AG04449 (cell line): ENCODE measurements at regions not wholly inside any gene's neighbourhood (a gene's known extent, or its start where the extent isn't known, plus 50 kb on each side); places are given as distances from the start of the nearest gene placed in this dataset.

Experiments
- CTCF ChIA-PET: fragments of 350-600 bp; formaldehyde crosslinking; extraction: SDS; loops from one replicate; lab custom pipeline; 2021; ENCODE audit warnings: antibody characterized with exemption; lab: Yijun Ruan, JAX
- POLR2A ChIA-PET: fragments of 400-600, 350-600 bp; formaldehyde crosslinking; extraction: SDS; loops from one replicate; lab custom pipeline; 2020; ENCODE audit warnings: antibody characterized with exemption, inconsistent platforms; lab: Yijun Ruan, JAX
- DNase-seq: peaks from one replicate; pipeline ENCODE4 v3.0.0-alpha.2; 2010; ENCODE audit warnings: low read depth, low spot score
- H3K4me3 ChIP-seq: 2 replicates; pipeline ENCODE4 v1.5.1; 2011; ENCODE audit warnings: low read depth, mild to moderate bottlenecking, control low read depth, low read length
- TF ChIP-seq, protein P1 (sequence below): IDR thresholded peaks from one replicate; pipeline ENCODE4 v1.5.1; 2011; ENCODE audit warnings: mild to moderate bottlenecking, moderate library complexity, low read length, control low read depth, inconsistent platforms; ENCODE audit not compliant: insufficient read depth; ENCODE audit errors: missing control alignments

DNA sequence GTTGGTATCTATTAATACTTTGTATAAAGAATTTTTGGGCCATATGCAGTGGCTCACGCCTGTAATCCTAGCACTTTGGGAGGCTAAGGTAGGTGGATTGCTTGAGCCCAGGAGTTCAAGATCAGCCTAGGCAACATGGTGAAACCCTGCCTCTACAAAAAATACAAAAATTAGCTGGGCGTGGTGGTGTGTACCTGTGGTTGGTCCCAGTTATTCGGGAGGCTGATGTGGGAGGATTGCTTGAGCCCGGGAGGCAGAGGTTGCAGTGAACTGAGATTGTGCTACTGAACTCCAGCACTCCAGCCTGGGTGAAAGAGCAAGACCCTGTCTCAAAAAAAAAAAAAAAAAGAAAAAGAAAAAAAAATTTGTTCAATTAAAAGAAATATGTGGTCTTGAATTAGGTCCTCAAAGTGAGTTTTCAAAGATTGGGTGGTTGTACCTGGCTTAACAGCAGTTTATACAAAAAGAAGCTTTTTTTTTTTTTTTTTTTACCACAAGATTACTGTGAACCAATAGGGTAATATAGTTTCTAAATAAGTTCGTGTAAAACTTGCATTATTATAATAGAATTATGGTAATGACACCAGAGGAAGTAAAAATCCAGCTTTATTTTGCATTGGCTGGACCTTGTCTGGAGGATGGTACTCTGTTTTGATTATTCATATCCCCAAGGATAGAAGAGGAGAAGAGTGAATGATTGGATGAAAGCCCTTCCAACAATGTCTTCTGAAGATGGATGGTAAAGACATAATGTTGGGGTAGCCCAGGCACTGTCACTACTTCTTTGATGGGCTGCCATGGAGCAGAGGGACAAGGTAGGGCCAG, 210.3 kb downstream of the MYCN start:
- CTCF ChIA-PET, result no interaction called here
- DNase-seq, result no peak
- POLR2A ChIA-PET, result interaction anchor here (0.6 kb wide), 1 partner anchor 508 kb away, joined by 4 read pairs; no protein-coding TSS in a partner anchor
- TF ChIP-seq, protein P1, sequence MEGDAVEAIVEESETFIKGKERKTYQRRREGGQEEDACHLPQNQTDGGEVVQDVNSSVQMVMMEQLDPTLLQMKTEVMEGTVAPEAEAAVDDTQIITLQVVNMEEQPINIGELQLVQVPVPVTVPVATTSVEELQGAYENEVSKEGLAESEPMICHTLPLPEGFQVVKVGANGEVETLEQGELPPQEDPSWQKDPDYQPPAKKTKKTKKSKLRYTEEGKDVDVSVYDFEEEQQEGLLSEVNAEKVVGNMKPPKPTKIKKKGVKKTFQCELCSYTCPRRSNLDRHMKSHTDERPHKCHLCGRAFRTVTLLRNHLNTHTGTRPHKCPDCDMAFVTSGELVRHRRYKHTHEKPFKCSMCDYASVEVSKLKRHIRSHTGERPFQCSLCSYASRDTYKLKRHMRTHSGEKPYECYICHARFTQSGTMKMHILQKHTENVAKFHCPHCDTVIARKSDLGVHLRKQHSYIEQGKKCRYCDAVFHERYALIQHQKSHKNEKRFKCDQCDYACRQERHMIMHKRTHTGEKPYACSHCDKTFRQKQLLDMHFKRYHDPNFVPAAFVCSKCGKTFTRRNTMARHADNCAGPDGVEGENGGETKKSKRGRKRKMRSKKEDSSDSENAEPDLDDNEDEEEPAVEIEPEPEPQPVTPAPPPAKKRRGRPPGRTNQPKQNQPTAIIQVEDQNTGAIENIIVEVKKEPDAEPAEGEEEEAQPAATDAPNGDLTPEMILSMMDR, result no peak
- no peak overlapping the region for H3K4me3 ChIP-seq

DNA sequence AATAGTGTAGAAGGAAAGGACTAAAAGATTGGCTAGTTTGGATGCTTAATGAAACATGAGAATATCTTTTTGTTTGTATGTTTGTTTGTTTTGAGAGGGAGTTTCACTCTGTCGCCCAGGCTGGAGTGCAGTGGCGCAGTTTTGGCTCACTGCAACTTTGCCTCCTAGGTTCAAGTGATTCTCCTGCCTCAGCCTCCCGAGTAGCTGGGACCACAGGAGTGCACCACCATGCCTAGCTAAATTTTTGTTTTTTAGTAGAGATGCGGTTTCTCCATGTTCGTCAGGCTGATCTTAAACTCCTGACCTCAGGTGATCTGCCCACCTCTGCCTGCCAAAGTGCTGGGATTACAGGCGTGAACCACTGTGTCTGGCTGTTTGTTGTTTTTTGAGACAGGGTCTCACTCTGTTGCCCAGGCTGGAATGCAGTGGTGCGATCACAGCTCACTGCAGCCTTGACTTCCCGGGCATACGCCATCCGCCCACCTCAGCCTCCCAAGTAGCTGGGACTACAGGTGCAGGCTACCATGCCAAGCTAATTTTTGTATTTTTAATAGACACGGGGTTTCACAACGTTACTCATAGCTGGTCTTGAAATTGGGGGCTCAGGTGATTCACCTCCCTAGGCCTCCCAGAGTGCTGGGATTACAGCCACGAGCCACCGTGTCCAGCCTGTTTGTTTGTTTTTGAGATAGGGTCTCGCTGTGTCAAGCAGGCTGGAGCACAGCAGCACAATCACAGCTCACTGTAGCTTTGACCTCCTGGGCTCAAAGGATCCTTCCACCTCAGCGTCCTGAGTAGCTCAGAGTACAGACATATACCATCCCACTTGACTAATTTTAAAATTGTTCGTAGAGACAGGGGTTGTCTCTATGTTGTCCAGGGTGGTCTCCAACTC, 209.2 kb downstream of the MYCN start:
- POLR2A ChIA-PET, result no interaction called here

DNA sequence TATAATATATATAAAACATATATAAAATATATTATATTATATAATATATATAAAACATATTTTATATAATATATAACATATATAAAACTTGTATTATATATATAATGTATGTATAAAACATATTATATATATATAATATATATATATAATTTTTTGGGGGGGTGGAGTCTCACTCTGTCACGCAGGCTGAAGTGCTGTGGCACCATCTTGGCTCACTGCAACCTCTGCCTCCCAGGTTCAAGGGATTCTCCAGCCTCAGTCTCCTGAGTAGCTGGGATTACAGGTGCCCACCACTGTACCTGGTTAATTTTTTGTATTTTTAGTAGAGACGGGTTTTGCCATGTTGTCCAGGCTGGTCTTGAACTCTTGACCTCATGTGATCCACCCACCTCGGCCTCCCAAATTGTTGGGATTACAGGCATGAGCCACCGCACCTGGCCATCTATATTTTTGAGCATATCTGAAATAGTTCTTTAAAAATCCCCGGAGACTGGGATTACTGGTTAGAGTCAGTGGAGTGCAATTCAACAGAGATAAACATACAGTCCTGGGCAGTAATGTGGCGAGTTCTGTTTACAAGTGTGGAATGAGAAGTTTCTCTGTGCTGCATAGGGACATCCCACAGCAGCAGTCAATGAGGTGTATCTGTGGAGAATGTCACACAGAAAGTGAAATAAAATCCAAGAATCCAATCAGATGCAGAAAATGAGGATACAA, 208.4 kb downstream of the MYCN start:
- ChIA-PET CTCF (no interaction called here), POLR2A (no interaction called here)
- TF ChIP-seq, protein P1, result no peak
- H3K4me3 ChIP-seq, result no peak overlapping the region
- DNase-seq, result no peak

More for the DNA sequence above, 209.2 kb downstream of the MYCN start:
- DNase-seq, result no peak
- CTCF ChIA-PET, result no interaction called here
- TF ChIP-seq, protein P1, result no peak
- no peak overlapping the region for H3K4me3 ChIP-seq

DNA sequence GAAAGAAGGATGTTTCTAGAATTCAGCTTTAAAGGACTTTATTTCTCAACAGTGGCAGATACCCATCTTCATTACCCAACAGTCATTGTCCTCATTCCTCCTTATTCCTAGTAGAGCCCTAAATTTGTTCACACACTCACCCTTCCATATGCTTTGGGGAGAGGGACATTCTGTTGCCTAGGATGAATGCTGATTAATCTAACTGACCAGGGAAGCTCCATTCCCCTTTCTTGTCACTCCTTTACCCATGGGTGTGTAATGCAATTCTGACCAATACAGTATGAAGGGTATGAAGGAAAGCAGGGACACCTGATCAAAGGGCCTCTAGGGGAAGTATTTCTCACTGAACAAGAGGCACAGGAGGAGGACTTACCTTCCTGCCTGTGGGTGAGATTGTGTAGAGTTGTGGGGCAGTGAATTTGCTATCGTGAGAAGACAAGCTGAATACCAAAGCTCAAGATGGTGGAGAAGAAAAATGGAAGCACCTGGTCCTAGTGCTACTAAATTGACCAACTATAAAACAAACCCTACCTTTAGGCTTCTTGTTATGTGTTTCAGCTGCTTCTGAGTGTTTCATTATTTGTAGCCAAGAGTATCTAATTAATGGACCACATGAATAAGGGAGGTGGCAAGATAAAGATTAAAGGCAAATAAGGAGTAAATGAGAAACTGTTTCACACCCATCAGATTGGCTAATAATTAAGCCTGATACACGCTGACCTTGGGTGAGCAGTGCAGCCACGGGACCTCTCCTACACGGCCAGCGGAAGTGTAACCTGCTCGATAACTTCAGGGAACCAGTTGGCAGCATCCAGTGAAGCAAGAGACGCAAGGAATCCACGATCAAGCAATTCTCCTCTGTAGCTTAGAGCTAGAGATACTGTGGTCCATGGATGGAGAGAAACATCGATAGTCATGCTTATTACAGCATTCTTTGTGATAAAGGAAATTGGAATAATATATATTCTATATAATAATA, 202.3 kb downstream of the MYCN start:
- POLR2A ChIA-PET, result no interaction called here

DNA sequence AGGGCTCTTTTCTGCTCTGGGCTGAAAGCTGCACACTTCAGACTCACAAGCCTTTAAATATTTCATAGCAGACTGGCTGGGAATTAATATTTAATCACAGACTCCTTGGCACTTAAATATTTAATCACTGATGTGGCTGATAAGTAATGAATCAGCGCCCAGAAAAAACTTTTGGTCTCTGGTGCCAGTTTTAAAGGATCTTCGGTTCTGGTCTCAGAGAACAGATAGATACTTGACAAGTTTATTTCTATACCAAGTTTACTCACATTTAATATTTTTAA, 201.2 kb downstream of the MYCN start:
- POLR2A ChIA-PET, result no interaction called here
- no peak overlapping the region for H3K4me3 ChIP-seq
- TF ChIP-seq, protein P1, result no peak
- CTCF ChIA-PET, result no interaction called here
- DNase-seq, result no peak

More for the DNA sequence above, 202.3 kb downstream of the MYCN start:
- H3K4me3 ChIP-seq, result no peak overlapping the region
- TF ChIP-seq, protein P1, result no peak
- CTCF ChIA-PET, result no interaction called here
- no peak for DNase-seq
